Loucy (cell line): ENCODE measurements at regions not wholly inside any gene's neighbourhood (a gene's known extent, or its start where the extent isn't known, plus 50 kb on each side); places are given as distances from the start of the nearest gene placed in this dataset.

Source experiments
- EZH2phosphoT487 ChIP-seq: fragments of 200-600 bp; IDR thresholded peaks from 2 replicates; pipeline ENCODE4 v1.6.1; 2018; ENCODE audit warnings: antibody characterized with exemption, mild to moderate bottlenecking, moderate library complexity, borderline replicate concordance
- TF ChIP-seq, protein P1 (sequence below): fragments of 200-600 bp; sonication (generic); conservative IDR thresholded peaks from 2 replicates; pipeline ENCODE4 v1.5.1; 2014; ENCODE audit warnings: mild to moderate bottlenecking, antibody characterized with exemption, low read length

DNA sequence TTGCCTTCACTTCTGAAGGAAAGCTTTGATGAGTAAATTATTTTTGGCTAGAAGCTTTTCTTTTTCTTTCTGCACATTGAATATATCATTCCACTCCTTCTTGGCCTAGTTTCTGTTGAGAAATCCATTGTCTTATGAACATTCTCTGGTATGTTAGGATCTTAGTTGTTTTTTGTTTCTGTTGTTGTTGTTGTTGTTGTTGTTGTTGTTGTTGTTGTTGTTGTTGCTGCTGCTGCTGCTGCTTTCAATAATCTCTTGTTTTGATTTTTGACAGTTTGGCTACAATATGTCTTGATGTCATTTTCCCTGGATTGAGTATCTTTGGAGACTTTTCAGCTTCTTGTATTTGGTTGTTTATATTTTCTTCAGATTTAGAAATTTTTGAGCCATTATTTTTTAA lies 836.5 kb upstream of the MAN1A1 start:
- TF ChIP-seq, protein P1, sequence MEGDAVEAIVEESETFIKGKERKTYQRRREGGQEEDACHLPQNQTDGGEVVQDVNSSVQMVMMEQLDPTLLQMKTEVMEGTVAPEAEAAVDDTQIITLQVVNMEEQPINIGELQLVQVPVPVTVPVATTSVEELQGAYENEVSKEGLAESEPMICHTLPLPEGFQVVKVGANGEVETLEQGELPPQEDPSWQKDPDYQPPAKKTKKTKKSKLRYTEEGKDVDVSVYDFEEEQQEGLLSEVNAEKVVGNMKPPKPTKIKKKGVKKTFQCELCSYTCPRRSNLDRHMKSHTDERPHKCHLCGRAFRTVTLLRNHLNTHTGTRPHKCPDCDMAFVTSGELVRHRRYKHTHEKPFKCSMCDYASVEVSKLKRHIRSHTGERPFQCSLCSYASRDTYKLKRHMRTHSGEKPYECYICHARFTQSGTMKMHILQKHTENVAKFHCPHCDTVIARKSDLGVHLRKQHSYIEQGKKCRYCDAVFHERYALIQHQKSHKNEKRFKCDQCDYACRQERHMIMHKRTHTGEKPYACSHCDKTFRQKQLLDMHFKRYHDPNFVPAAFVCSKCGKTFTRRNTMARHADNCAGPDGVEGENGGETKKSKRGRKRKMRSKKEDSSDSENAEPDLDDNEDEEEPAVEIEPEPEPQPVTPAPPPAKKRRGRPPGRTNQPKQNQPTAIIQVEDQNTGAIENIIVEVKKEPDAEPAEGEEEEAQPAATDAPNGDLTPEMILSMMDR = no peak
- TF ChIP-seq EZH2phosphoT487 = no peak
